Omental fat pad (tissue), 3 donors: ENCODE measurements at regions not wholly inside any gene's neighbourhood (a gene's known extent, or its start where the extent isn't known, plus 50 kb on each side); places are given as distances from the start of the nearest gene placed in this dataset.

Experiments
- ATAC-seq: fragments of 150-250 bp; one replicate; pipeline ENCODE4 v1.9.1; 2016; ENCODE audit warnings: mild to moderate bottlenecking, moderate library complexity; ENCODE audit not compliant: low FRiP score
- DNase-seq: peaks from one replicate; pipeline ENCODE4 v3.0.0-alpha.2; 2019; ENCODE audit warnings: low spot score
- CTCF ChIP-seq, 3 donors: fragments of 450-650 bp; IDR thresholded peaks; one replicate each; pipeline ENCODE4 v1.5.1; 2016 to 2017; ENCODE audit warnings: antibody characterized with exemption in 3 of 3, mild to moderate bottlenecking in 3 of 3, moderate library complexity in 2 of 3

GRCh38 chr2:16554060-16554583, 111.5 kb downstream of the CYRIA start:
- no peak for TF ChIP-seq CTCF (IDR thresholded peaks at IDR 0.05)
- DNase-seq = no peak
- ATAC-seq = no peak

DNA sequence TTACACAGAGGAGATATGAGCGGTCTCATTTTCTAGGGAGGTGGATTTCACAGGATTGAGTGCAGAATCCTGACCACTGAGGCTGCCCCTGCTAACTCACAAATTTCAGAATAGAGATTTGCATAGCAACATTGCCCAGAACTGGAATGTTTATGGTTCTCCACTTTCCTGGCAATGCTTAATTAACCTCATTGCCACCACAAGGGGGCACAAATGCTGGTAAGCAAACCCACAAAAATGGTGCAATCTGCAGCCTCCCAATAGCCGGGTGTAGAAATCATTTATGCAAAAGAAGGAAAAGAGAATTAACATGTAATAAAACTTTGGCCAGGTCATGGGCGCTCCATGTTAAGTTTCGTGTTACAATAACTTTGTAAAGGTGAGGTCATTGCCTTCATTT, 112.4 kb downstream of the CYRIA start:
- DNase-seq (peak; percentile 24), ATAC-seq (no peak)
- no peak for TF ChIP-seq CTCF (IDR thresholded peaks at IDR 0.05)

GRCh38 chr2:16552202-16552601, 113.4 kb downstream of the CYRIA start:
- DNase-seq (no peak), ATAC-seq (no peak)
- no peak for TF ChIP-seq CTCF (IDR thresholded peaks at IDR 0.05)

DNA sequence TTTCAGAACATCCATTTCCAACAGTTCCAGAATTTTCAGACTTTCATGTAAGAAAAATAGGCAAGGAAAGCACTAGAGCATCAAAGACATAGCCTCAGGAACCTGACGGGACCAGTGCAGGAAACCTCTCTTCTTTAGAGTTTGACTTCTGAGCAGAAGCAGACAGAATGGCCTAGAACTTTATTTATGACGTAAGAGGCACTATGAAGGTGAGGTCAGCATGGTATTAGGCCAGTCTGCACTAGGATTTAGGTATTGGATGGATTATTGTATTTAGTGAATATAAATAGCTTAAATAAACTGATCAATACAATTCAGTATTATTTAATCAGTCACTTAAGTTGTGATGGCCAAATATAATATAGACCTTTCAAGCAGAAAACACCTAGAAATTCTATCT, 117.6 kb downstream of the CYRIA start:
- ATAC-seq (no peak), DNase-seq (no peak)
- no peak for TF ChIP-seq CTCF (IDR thresholded peaks at IDR 0.05)

- ATAC-seq (no peak), DNase-seq (no peak)
- no peak for TF ChIP-seq CTCF (IDR thresholded peaks at IDR 0.05)
Measured at GRCh38 chr2:16546128-16546754, 119.4 kb downstream of the CYRIA start.

DNA sequence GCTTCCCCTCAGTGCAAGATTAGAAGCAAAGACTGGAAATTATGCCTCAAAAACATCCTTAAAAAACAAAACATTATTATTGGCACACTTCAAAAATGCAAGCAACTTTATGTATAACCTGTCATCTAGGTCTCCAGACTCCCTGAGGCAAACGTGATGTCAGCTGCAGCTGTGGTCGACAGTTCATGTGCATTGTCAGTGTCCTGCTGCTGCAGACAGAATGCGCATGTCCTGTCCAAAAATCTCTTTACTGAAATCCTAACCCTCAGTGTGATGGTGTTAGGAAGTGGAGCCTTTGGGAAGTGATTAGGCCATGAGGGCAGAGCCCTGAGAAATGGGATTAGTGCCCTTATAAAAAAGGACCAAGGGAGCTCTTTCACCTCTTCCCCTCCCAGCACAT, 126.9 kb downstream of the CYRIA start:
- ATAC-seq = no peak
- DNase-seq = no peak
- no peak for TF ChIP-seq CTCF (IDR thresholded peaks at IDR 0.05)

- TF ChIP-seq CTCF (IDR thresholded peaks at IDR 0.05) = no peak
- DNase-seq (no peak), ATAC-seq (no peak)
Measured at GRCh38 chr2:16537347-16537746, 128.3 kb downstream of the CYRIA start.
